NAMALWA (cell line): ENCODE measurements at regions not wholly inside any gene's neighbourhood (a gene's known extent, or its start where the extent isn't known, plus 50 kb on each side); places are given as distances from the start of the nearest gene placed in this dataset.
"Not testable (repeated sequence)": the region's sequence is repeated elsewhere in the genome, so short reads cannot be mapped to it uniquely, and the experiment has no call there.

Experiments
- DNase-seq: peaks from one replicate; pipeline ENCODE4 v3.0.0-alpha.2; 2015; ENCODE audit warnings: low spot score

GRCh38 chr4:115219862-115220261, 106.4 kb upstream of the NDST4 start:
- no peak for DNase-seq

DNA sequence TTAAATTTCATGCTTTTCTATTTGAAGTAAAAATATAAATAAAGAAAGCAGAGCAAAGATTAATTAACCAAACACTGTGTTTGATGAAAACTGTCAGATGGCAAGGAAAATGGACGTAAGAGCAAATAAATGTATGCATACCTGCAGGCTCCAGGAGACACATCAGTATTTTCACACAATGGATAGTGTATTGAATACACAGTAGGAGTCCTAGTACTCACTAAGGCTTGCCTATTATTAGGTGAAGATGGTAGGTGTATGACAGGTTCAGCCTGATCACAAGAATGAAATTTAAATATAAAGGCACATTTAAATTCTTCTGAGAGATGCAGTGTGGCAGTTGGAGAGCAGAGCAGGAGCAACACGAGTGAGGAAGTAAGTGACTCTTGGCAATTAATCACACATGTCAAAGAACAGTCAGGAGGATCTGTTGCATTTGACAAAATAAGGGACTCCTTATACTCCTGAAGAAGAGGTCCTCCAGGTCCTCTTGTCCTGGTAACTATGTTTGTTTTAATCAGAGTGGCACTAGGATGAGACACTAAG, 106.0 kb upstream of the NDST4 start:
- no peak for DNase-seq

- no peak for DNase-seq
These were observed 102.5 kb upstream of the NDST4 start for GRCh38 chr4:115215935-115216334.

- no peak for DNase-seq
These were observed 100.3 kb upstream of the NDST4 start for GRCh38 chr4:115213716-115214115.

DNA sequence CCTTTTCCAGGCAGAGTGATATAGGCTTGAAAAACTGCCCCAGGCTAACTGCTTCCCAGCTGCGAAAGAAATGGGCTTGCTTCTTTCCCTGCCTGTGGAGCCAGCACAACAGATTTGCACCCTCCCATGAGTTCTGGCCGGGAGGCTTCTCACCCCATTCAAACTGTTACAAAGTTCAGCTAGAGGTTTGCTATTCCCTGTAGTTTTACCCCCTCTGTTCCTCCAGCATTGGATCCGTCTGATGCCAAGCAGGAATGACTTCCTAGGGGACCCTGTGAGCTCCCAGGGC, 87.6 kb upstream of the NDST4 start:
- DNase-seq: no peak

- DNase-seq: not testable (repeated sequence)
These were observed 87.0 kb upstream of the NDST4 start for GRCh38 chr4:115200201-115201041.

GRCh38 chr4:115194612-115195011, 81.2 kb upstream of the NDST4 start:
- not testable (repeated sequence) for DNase-seq

- DNase-seq: no peak
These were observed 77.1 kb upstream of the NDST4 start for GRCh38 chr4:115190529-115190928.

GRCh38 chr4:115187136-115187535, 73.7 kb upstream of the NDST4 start:
- no peak for DNase-seq

GRCh38 chr4:115179438-115180062, 66.1 kb upstream of the NDST4 start:
- DNase-seq: not testable (repeated sequence)

- not testable (repeated sequence) for DNase-seq
These were observed 65.3 kb upstream of the NDST4 start for GRCh38 chr4:115178687-115179086.

GRCh38 chr4:115171220-115171619, 57.8 kb upstream of the NDST4 start:
- DNase-seq: no peak

GRCh38 chr4:115165503-115165902, 52.1 kb upstream of the NDST4 start:
- no peak for DNase-seq
